ENCODE measurements at regions not wholly inside any gene's neighbourhood (a gene's known extent, or its start where the extent isn't known, plus 50 kb on each side); places are given as distances from the start of the nearest gene placed in this dataset.
"Not testable (repeated sequence)": the region's sequence is repeated elsewhere in the genome, so short reads cannot be mapped to it uniquely, and the experiment has no call there.

GRCh38 chr7:90070238-90070637, 84.0 kb upstream of the STEAP1 start:
- DNase-seq (ENCODE audit: low read depth) = not testable (repeated sequence)

- no peak for DNase-seq (ENCODE audit: low read depth)
Measured at GRCh38 chr7:90078921-90079320, 75.3 kb upstream of the STEAP1 start.

DNA sequence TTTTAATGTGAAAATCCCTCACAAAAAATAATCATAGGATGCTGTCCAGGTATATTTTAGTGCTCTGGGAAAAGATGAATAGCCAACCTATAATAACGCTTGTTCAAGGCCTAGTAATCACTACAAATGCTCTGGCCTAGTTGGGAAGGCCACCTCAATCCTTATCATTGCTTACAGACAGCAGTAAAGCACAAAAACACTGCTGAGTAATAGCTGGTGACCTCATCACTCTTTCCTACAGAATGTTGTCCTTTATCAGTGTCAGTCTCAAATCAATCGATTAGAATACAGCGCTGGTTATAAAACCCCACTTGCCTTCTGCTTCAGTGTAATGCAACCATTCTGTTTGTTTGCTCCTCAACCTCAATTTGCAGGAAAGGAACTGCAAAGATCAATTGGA, 72.6 kb upstream of the STEAP1 start:
- no peak for DNase-seq (ENCODE audit: low read depth)

GRCh38 chr7:90092506-90092905, 61.8 kb upstream of the STEAP1 start:
- DNase-seq (ENCODE audit: low read depth) = no peak

DNA sequence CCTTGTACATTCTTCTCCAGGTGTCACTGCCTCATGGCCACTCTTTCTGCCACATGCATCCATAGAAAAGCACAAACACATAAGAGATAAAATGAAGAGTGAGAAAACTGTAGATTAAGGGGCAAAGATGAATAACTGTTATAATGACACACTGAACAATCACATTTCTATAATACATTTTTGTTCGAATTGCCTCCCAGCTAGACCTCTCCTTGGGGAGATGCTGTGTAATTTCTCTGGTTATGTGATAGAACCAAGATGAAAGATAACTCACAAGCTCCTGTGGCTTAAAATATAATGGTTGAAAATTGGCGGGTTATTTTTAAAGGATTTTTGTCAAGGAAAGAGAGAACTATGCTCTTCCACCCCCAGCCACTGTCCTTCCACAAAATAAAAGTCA, 60.2 kb upstream of the STEAP1 start:
- no peak for DNase-seq (ENCODE audit: low read depth)
